ENCODE measurements at regions not wholly inside any gene's neighbourhood (a gene's known extent, or its start where the extent isn't known, plus 50 kb on each side); places are given as distances from the start of the nearest gene placed in this dataset.
"Not testable (repeated sequence)": the region's sequence is repeated elsewhere in the genome, so short reads cannot be mapped to it uniquely, and the experiment has no call there.

DNA sequence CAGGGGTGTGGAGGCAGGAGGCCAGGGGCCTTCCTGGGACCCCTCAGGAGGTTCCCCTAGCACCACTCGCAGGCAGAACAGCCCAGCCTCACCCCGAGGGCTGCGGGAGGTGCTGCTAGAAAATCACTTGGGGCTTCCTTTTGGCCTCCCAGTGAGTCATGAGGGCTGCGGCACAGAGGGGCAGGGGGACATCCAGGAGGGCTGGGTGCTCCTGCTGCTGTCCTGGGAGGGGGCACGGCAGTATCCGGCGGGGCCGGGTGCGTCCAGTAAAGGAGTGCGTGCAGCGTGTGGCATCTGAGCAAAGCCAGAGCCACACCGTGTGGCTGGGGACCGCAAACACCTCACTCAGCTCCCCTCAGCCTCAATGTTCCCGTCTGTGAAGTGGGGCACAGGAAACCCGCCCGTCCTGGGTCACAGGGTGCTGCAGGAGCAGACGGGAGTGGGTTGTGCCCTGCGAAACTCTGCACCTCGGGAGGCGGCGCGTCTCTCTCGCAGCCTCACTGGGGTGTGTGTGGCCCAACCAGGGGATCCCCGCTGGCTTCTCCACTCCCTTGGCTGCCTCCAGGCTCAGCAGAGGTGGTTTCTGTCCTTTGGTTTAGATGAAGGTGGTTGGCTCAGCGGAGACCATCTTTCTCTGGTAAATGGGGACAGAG, 117.3 kb upstream of the ZNF469 start:
- DNase-seq (ENCODE audit: low read depth), result not testable (repeated sequence)

DNA sequence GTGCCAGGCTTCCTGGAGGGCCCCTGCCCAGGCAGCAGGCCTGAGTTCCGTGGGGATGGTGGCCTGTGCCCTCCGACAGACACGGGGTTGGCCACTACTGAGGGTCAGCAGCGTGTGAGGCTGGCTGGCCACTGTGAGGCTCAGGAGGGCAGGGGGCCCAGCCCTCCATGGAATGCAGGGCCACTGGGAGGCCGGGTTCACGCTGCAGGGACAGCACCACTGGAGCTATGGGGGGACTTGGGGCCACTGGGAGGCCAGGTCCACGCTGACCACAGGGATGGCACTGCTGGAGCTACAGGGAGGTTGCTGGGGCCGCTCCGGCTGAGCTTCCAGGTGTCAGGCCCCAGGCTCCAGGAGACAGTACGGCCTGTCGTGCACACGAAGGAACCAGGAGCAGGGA, 116.7 kb upstream of the ZNF469 start:
- not testable (repeated sequence) for DNase-seq (ENCODE audit: low read depth)

DNA sequence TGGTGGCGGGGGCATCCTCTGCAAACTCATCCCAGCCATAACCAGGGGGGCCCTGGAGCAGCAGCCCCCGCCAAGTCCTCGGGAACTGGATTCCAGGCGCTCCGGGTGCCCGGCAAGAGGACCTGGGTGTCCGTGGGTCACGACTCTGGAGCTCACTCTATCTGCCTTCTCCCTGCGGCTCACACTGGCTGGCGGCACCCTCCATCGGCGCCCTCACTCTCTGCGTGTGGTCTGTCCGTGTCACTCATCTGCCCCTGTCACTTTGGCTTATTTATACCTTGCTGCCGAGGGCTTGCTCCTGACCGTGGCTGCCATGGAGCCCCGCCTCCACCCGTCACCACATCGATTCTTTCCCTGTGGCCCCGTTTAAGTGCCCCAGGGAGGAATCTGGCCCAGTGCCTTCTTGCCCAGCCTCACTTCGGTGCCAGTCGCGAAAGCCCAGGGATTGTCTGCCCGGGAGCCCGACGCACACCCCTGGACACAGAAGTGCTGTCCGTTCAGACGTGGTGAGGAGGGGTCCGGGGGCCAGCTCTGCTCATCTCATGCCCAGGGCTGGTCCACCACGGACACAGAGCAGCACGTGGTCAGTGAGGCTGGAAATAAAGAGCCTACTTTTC, 115.7 kb upstream of the ZNF469 start:
- not testable (repeated sequence) for DNase-seq (ENCODE audit: low read depth)

DNA sequence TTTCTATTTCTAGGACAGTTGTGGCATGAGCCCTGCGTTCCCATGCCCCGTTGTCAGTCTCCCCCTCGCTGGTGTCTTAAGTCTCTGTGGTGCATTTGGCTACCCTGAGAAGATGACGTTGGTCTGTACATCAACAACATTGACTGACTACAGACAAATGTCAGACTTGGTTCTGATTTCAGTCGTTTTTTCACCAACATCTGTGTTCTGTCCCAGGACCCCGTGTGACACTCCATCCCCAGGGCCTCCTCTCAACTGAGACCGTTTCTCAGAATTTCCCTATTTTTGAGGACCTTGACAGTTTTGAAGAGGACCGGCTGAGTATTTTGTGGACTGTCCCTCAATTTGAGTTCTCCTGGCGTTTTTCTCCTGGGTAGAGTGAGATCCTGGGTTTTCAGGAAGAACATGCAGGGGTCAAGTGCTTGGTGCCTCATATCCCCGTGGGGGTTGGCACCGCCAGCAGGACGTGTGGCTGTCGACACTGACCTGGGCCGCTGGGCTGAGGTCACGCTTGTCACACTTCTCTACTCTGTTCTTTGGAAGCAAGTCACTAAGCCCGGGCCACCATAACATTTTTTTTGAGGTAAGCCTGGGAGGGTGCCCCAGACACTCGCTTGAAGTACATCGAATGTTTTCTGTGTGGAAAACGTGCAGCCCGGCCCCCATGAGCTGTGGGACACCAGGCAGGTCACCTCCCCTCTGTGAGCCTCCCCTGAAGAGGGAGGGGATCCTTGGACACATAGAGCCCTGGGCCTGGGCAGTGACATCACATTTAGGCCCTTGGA, 114.4 kb upstream of the ZNF469 start:
- DNase-seq (ENCODE audit: low read depth), result not testable (repeated sequence)

DNA sequence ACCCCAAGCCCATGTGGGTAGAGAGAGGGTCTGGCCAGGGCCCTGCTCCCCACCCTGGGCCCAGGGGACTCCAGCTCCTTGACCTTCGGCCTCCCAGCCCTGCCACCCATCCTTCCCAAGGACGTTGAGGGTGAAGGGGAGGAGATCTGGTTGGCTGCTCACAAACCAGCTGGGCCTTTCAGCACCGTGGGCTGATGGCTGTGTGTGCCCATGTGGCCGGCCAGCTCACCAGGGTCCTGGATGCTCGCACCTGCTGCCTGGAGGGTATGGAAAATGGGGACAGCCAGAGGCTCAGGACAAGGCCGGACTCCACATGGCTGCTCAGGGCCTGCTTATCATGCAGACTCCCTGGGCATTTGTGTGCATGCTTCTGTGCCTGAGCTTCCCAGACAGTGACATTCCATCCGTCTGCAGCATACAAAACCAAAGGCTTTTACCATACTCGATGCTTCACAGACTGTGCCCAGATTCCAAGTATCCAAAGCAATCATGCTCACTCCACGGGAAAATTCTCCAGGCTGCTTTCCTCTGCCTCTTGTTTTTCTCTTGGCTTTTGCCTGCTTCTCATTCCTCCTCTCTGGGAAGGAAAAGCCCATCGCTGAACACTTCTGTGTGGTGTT, 112.5 kb upstream of the ZNF469 start:
- DNase-seq (ENCODE audit: low read depth), result not testable (repeated sequence)

DNA sequence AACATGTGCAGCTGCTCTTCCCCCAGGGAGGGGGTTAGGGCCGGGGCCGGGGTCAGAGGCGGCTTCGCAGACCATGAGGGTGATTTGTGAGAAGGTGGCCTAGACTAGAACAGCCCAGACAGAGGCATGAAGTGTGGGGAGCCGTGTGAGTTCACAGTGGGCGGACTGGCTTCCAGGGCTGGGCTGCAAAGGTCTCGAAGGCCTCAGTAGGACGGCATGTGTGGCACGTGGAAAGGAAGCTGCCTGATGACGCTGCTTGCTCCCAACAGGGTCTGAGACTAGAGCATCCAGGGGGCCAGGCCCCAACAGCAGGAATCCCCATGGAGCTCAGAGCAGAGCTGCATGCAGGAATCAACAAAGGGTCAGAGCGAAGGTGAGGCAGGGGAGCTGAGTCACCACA, 111.5 kb upstream of the ZNF469 start:
- DNase-seq (ENCODE audit: low read depth), result not testable (repeated sequence)

DNA sequence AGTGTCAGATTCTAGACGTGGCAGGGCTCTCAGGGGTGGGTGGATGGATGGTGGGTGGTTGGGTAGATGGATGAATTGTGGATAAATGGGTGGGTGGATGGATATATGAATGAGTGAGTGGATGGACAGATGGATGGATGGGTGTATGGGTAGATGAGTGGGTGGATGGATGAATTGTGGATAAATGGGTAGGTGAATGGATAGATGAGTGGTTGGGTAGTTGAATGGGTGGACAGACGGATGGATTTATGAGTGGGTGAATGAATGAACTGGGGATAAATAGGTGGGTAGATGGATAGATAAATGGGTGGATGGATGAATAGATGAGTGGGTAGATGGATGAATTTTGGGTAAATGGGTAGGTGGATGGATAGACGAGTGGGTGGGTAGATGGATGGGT, 111.0 kb upstream of the ZNF469 start:
- not testable (repeated sequence) for DNase-seq (ENCODE audit: low read depth)

DNA sequence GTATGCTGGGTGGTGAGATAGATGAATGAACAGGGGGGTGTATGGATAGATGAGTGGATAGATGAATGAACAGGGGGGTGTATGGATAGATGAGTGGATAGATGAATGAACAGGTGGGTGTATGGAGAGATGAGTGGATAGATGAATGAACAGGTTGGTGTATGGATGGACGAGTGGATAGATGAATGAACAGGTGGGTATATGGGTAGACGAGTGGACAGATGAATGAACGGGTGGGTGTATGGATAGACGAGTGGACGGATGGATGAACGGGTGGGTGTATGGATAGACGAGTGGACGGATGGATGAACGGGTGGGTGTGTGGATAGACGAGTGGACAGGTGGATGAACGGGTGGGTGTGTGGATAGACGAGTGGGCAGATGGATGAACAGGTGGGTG, 110.3 kb upstream of the ZNF469 start:
- DNase-seq (ENCODE audit: low read depth), result not testable (repeated sequence)

DNA sequence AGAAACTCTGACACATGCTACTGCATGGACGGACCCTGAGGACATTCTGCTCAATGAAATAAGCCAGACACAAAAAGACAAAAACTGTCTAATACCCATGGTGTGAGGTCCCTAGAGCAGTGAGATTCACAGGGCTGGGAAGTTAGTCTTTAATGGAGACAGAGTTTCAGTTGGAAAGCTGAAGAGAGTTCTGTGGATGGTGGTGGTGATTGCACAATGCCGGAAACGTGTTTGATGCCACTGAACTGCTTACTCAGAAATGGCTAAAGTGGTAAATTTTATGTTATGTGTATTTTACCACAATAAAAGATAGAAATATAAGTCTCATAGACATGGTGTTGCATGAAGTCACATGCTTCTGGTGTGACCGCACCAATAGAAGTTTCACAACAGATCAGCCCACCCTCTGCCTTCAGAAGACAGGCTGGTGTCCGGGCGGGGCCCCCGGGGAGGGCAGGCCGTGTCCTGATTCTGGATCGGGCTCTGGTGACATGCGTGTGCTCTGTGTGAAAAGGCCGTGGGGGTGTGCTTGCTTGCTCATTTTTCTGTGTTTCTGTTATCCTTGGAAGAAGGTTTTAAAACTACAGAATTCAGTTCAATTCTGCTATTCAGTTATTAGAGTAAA, 108.5 kb upstream of the ZNF469 start:
- DNase-seq (ENCODE audit: low read depth), result not testable (repeated sequence)

DNA sequence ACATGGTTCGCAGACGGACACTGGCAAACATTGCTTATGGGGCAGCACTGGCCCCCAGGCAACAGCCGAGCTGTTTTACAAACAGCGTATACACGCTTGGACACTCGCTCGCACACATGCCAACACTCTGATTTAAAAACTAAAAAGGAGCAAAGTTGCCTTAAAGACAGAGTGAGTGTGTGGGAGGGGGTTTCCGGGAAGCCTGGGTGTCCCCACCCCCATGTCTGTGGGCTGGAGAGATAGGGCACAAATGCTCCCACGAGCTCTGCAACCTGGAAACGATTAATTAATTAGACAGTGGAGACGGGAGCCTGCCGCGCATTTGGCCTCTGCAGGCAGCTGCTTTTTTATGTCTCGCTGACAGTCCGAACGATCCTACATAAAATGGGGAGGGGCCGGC, 107.9 kb upstream of the ZNF469 start:
- DNase-seq (ENCODE audit: low read depth), result no peak

DNA sequence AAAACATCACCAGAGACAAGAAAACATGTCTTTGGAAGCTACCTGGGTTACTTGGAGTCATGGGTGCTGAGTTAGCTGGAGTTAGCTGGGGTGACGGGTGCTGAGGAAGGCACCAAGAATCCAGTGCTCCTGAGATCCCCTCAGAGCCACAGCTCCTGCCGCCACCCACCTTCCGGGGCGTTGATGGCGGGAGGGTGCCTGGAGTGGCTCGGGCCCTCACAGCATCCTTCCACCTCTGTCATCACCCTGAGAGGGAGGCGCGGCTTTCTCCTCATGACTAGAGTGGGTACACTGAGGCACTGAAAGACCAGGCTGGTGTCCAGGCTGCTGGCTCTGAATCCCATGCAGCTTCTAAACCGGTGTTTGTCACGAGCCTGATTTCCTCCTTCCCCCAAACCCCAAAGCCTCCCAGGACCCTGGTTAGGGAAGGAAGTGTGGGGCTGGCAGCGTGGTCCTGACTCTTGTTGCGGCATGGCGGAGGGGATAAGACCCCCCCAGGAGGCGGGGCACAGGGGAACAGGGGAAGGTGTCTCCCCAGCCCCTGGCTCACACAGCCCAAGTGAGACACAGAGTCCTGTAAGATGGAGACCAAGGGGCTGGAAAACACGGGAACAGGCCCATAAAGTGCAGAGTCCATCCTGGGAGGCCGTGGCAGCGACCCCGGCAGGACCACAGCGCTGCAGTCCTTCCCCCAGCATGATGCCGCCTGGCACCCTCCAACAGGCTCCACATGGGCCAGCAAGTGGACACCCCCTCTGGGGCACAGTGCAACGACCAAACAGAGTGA, 107.2 kb upstream of the ZNF469 start:
- DNase-seq (ENCODE audit: low read depth), result not testable (repeated sequence)

DNA sequence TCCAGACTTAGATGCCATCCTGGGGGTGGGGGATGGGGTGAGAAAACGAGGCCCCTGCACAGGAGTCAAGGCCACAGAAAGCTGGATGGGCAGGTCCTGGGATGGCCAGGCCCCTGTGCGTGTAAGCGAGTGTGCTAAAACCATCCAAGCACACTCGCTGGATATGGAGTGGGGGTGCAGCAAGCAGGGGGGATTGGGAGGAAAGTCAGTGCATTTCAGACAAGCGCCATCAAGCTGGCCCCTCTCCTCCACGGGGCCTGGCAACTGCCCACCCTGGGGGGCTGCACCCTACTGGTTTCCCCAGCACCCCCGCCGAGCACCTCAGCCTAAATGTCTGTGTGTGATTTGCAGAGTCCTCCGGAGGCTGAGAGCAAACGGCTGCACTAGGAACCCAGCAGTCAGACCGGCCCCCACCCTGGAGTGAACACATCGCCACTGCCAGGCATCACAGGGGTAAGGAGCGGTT, 106.6 kb upstream of the ZNF469 start:
- not testable (repeated sequence) for DNase-seq (ENCODE audit: low read depth)

DNA sequence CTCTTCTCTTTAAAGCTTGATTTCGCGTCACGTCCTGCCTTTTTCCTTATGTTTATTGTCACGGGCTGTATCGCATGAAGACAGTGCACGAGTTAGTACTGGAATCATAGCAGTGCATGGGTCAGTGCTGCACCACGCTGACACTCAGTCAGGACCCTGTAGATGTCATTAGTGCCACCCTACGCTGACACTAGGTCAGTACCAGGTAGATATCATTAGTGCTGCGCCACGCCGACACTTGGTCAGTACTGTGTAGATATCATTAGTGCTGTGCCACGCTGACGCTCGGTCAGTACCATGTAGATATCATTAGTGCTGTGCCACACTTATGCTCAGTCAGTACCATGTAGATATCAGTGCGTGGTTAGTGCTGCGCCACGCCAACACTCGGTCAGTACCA, 106.2 kb upstream of the ZNF469 start:
- no peak for DNase-seq (ENCODE audit: low read depth)

DNA sequence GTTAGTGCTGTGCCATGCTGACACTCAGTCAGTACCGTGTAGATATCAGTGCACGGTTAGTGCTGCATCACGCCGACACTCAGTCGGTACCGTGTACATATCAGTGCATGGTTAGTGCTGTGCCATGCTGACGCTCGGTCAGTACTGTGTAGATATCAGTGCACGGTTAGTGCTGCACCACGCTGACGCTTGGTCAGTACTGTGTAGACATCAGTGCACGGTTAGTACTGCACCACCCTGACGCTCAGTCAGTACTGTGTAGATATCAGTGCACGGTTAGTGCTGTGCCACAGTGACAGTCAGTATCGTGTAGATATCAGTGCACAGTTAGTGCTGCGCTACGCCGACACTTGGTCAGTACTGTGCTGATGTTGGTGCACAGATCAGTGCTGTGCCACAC, 102.8 kb upstream of the ZNF469 start:
- DNase-seq (ENCODE audit: low read depth), result no peak

DNA sequence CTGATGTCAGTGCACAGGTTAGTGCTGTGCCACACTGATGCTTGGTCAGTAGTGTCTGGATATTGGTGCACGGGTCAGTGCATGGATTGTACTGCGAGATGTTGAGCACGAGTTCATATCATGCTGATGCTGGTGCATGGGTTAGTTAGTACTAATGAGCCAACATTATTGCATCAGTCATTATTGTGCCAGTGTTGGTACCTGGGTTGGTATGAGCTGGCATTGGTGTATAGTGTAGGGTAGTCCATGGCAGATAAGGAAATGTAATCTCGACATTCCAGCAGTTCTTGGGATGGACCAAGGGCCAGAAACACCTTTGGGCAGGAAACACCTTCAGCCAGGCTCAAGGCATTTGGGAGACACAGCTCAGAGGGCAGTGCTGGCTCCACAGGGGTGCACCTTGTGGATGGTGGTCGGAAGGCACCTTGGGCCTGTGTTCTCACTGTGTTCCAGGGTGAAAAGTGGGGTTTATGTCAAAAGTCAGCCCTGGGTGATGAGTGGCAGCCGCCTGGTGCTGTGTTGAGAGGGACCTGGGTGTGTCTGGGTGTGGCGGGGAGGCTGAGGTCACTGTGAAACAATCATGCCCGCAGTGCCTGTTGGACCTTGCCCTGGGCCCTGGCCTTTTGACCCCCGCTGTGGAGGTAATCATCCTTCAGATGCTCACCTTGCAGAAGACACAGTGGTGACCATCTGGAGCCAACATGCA, 100.7 kb upstream of the ZNF469 start:
- no peak for DNase-seq (ENCODE audit: low read depth)

DNA sequence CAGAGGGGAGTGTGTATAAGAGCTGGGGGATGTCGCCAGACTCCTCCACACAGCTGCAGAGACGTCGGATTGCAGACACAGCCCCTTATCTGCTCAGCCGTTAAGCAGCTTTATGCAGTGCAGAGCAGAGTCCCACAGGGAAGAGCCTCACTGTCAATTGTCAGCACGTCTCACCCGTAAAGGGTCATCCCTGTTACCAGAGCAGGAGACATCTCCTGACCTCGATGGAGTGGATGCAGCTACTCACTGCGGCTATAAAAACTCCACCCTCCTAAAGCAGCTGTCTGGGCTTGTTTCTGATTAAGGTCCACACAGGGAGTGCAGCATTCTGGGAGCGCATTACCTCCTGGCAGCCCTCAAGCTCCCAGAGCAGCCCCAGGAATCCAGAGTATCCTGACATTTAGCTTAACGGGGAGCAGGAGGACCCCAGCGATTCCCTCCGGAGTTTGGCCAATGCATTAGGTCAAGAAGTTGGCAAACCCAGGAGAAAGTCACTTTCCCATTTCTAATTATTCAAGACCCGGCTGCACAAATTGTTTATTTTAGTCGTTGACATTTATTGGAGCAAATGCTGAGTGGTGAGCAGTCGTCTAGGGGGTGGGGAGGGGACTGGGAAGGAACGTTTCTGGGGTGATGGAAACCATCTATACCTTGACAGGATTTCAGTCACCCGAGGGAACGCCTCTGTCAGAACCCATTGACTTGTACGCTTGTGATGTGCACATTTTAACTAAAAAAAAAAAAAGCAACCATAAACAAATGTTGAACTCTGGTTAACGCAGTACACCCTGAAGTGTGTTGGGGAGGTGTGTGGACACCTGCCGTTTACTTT, 100.0 kb upstream of the ZNF469 start:
- DNase-seq (ENCODE audit: low read depth), result no peak

DNA sequence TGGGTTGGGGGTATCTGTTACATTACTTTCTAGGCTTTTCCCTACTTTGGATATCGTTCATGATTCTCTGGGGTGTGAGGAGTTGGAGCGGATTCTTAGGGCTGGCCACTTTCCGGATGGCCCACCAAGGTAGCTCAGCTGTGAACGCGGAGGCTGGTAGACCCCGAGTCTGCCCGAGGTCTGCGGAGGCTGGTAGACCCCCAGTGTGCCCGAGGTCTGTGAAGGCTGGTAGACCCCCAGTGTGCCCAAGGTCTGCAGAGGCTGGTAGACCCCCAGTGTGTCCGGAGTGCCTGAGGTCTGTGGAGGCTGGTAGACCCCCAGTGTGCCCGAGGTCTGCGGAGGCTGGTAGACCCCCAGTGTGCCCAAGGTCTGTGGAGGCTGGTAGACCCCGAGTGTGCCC, 99.2 kb upstream of the ZNF469 start:
- DNase-seq (ENCODE audit: low read depth), result no peak

DNA sequence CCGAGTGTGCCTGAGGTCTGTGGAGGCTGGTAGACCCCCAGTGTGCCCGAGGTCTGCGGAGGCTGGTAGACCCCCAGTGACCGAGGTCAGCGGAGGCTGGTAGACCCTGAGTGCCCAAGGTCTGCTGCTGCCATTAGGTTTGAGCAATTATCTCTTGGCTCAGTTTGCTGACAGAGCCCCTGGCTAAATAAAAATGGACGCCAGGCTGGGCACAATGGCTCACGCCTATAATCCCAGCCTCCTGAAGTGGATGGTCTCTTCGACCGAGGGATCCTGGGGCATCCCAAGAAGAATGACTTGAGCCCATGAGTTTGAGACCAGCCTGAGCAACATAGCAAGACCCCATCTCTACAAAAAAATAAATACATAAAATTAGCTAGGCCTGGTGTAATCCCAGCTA, 98.7 kb upstream of the ZNF469 start:
- no peak for DNase-seq (ENCODE audit: low read depth)

DNA sequence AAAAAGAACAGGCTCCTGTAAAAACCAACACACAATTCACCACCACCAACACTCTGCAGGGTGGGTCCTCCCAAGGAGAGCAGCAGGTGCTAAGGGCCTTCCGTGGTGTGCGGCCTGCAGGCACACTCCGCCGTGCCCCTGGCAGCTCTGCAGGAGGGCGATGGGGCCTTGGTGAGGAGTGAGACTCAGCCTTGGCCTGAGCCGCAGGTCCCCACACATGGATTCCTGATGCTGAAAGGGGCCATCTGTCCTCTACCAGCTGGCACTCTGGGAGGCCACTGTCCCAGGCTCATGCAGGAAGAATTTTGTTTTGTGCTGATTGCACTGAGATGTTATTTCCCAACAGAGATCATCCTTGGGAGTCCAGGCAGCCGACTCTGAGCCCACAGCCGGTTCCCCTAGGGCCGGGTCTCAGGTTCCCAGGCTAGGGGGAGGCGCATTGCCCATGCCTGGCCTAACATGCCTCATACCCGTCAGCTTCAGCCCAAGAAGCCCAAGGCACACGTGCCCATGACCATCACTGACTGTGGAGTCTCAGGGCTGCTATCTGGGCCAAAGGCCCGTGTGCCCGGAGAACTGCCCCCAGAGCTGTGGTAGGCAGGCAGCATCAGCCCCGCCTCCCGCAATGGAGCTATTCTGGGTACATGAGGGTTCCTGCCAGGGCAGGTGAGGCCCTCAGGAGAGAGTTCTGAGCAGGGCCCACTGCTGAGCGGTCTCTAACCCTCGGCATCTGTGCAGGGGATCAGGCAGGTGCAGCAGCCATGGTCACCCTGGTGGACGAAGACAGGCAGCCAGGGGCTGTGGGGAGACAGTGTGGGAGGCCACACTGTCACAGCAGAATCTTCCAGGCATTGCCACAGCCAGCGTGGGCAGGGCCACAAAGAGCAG, 97.9 kb upstream of the ZNF469 start:
- no peak for DNase-seq (ENCODE audit: low read depth)

All from CMK (cell line).